ENCODE measurements at regions not wholly inside any gene's neighbourhood (a gene's known extent, or its start where the extent isn't known, plus 50 kb on each side); places are given as distances from the start of the nearest gene placed in this dataset.

- H3K4me2 ChIP-seq (ENCODE audit: low read depth, low read length): no peak overlapping the region
- H4K20me1 ChIP-seq (ENCODE audit: insufficient read depth, low read length): no peaks in the 10 kb centered on the region
- no peaks in the 10 kb centered on the region for H3K79me2 ChIP-seq (ENCODE audit: low read length)
- no peak overlapping the region for H3K4me3 ChIP-seq (ENCODE audit: low read length)
- H3K36me3 ChIP-seq (replicated peaks; ENCODE audit: insufficient read depth, low read length): no peaks in the 10 kb centered on the region
- no peaks in the 10 kb centered on the region for H3K9me2 ChIP-seq (replicated peaks; ENCODE audit: insufficient read depth, low read length)
- no peaks in the 10 kb centered on the region for H3F3A ChIP-seq (ENCODE audit: insufficient read depth, low read length)
- no peak overlapping the region for H2AFZ ChIP-seq (ENCODE audit: low read length)
- H3K9ac ChIP-seq (ENCODE audit: low read length): no peak overlapping the region
- no peak for TF ChIP-seq EZH2 (optimal IDR thresholded peaks at IDR 0.05; ENCODE audit: low read depth, low read length)
- no peak for TF ChIP-seq CTCF (IDR thresholded peaks at IDR 0.05; ENCODE audit: low read length)
- no peak for TF ChIP-seq EZH2phosphoT487 (IDR thresholded peaks at IDR 0.05; ENCODE audit: low read length)
- no peaks in the 10 kb centered on the region for H3K27me3 ChIP-seq (replicated peaks; ENCODE audit: insufficient read depth, low read length)
- DNase-seq: no peak
- H3K27ac ChIP-seq (ENCODE audit: low read length): no peak overlapping the region
- no peaks in the 10 kb centered on the region for H3K4me1 ChIP-seq (ENCODE audit: low read length)
- no peaks in the 10 kb centered on the region for H3K9me3 ChIP-seq (replicated peaks; ENCODE audit: insufficient read depth, low read length)
Observed at GRCh38 chr6:71083308-71083820, 126.5 kb upstream of the B3GAT2 start.

- Histone ChIP-seq H3K27me3 (replicated peaks; ENCODE audit: insufficient read depth, low read length) (no peaks in the 10 kb centered on the region), H4K20me1 (ENCODE audit: insufficient read depth, low read length) (no peaks in the 10 kb centered on the region), H2AFZ (ENCODE audit: low read length) (no peak overlapping the region), H3K9ac (ENCODE audit: low read length) (no peak overlapping the region), H3K27ac (ENCODE audit: low read length) (no peak overlapping the region), H3K4me3 (ENCODE audit: low read length) (no peak overlapping the region), H3K36me3 (replicated peaks; ENCODE audit: insufficient read depth, low read length) (no peaks in the 10 kb centered on the region), H3F3A (ENCODE audit: insufficient read depth, low read length) (no peaks in the 10 kb centered on the region), H3K9me2 (replicated peaks; ENCODE audit: insufficient read depth, low read length) (no peaks in the 10 kb centered on the region), H3K4me1 (ENCODE audit: low read length) (no peaks in the 10 kb centered on the region), H3K4me2 (ENCODE audit: low read depth, low read length) (no peak overlapping the region), H3K79me2 (ENCODE audit: low read length) (no peaks in the 10 kb centered on the region), H3K9me3 (replicated peaks; ENCODE audit: insufficient read depth, low read length) (no peaks in the 10 kb centered on the region)
- TF ChIP-seq CTCF (IDR thresholded peaks at IDR 0.05; ENCODE audit: low read length) (no peak), EZH2phosphoT487 (IDR thresholded peaks at IDR 0.05; ENCODE audit: low read length) (no peak), EZH2 (optimal IDR thresholded peaks at IDR 0.05; ENCODE audit: low read depth, low read length) (no peak)
- no peak for DNase-seq
Observed at GRCh38 chr6:71088166-71088565, 131.3 kb upstream of the B3GAT2 start.

- H2AFZ ChIP-seq (ENCODE audit: low read length): no peak overlapping the region
- DNase-seq: no peak
- no peak overlapping the region for H3K27ac ChIP-seq (ENCODE audit: low read length)
- H3K9me2 ChIP-seq (replicated peaks; ENCODE audit: insufficient read depth, low read length): no peaks in the 10 kb centered on the region
- H3K9ac ChIP-seq (ENCODE audit: low read length): no peak overlapping the region
- no peaks in the 10 kb centered on the region for H3K4me1 ChIP-seq (ENCODE audit: low read length)
- no peak overlapping the region for H3K4me3 ChIP-seq (ENCODE audit: low read length)
- no peaks in the 10 kb centered on the region for H3F3A ChIP-seq (ENCODE audit: insufficient read depth, low read length)
- no peaks in the 10 kb centered on the region for H3K79me2 ChIP-seq (ENCODE audit: low read length)
- no peaks in the 10 kb centered on the region for H3K36me3 ChIP-seq (replicated peaks; ENCODE audit: insufficient read depth, low read length)
- H3K4me2 ChIP-seq (ENCODE audit: low read depth, low read length): no peak overlapping the region
- no peaks in the 10 kb centered on the region for H3K9me3 ChIP-seq (replicated peaks; ENCODE audit: insufficient read depth, low read length)
- H3K27me3 ChIP-seq (replicated peaks; ENCODE audit: insufficient read depth, low read length): no peaks in the 10 kb centered on the region
- TF ChIP-seq EZH2 (optimal IDR thresholded peaks at IDR 0.05; ENCODE audit: low read depth, low read length) (no peak), EZH2phosphoT487 (IDR thresholded peaks at IDR 0.05; ENCODE audit: low read length) (no peak), CTCF (IDR thresholded peaks at IDR 0.05; ENCODE audit: low read length) (no peak)
- no peaks in the 10 kb centered on the region for H4K20me1 ChIP-seq (ENCODE audit: insufficient read depth, low read length)
Observed at GRCh38 chr6:71090217-71090616, 133.4 kb upstream of the B3GAT2 start.

All from MM.1S (cell line).